ENCODE measurements at regions not wholly inside any gene's neighbourhood (a gene's known extent, or its start where the extent isn't known, plus 50 kb on each side); places are given as distances from the start of the nearest gene placed in this dataset.

- no peaks in the 10 kb centered on the region for H3K79me2 ChIP-seq (ENCODE audit: insufficient read depth, low read length)
- peaks cover 14% of the 10 kb centered on the region for H3K4me1 ChIP-seq (ENCODE audit: insufficient read depth, low read length)
- no peak overlapping the region for H3K4me3 ChIP-seq (ENCODE audit: low read depth in 1 of 2, low read length in 2 of 2)
- H3K27ac ChIP-seq (ENCODE audit: low read length) = no peak overlapping the region
- no peaks in the 10 kb centered on the region for H3K36me3 ChIP-seq (ENCODE audit: insufficient read depth, low read length)
- no peak for ATAC-seq (ENCODE audit: insufficient read depth, low read depth)
- H2AFZ ChIP-seq (ENCODE audit: low read depth, low read length) = no peak overlapping the region
- H3K9me3 ChIP-seq (ENCODE audit: insufficient read depth, low read length, severe bottlenecking) = no peaks in the 10 kb centered on the region
- H3K27me3 ChIP-seq (ENCODE audit: insufficient read depth, low read length, poor library complexity) = no peaks in the 10 kb centered on the region
- H3K9ac ChIP-seq (ENCODE audit: low read depth, low read length) = no peak overlapping the region
- no peak for TF ChIP-seq EZH2 (IDR thresholded peaks at IDR 0.05; ENCODE audit: borderline replicate concordance, low read depth, low read length, severe bottlenecking)
- TF ChIP-seq, protein P1, sequence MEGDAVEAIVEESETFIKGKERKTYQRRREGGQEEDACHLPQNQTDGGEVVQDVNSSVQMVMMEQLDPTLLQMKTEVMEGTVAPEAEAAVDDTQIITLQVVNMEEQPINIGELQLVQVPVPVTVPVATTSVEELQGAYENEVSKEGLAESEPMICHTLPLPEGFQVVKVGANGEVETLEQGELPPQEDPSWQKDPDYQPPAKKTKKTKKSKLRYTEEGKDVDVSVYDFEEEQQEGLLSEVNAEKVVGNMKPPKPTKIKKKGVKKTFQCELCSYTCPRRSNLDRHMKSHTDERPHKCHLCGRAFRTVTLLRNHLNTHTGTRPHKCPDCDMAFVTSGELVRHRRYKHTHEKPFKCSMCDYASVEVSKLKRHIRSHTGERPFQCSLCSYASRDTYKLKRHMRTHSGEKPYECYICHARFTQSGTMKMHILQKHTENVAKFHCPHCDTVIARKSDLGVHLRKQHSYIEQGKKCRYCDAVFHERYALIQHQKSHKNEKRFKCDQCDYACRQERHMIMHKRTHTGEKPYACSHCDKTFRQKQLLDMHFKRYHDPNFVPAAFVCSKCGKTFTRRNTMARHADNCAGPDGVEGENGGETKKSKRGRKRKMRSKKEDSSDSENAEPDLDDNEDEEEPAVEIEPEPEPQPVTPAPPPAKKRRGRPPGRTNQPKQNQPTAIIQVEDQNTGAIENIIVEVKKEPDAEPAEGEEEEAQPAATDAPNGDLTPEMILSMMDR (IDR thresholded peaks at IDR 0.05; ENCODE audit: borderline replicate concordance, extremely low read depth, low read length, poor library complexity, severe bottlenecking) = no peak
- no peak for DNase-seq
- H4K20me1 ChIP-seq (ENCODE audit: insufficient read depth, low read length) = no peaks in the 10 kb centered on the region
- H3K4me2 ChIP-seq (ENCODE audit: insufficient read depth, low read length) = no peak overlapping the region
Observed at GRCh38 chr2:109065391-109065734, 63.6 kb upstream of the SH3RF3 start.

- Histone ChIP-seq H3K9ac (ENCODE audit: low read depth, low read length) (no peak overlapping the region), H3K4me1 (ENCODE audit: insufficient read depth, low read length) (peaks cover 14% of the 10 kb centered on the region), H3K9me3 (ENCODE audit: insufficient read depth, low read length, severe bottlenecking) (no peaks in the 10 kb centered on the region), H3K27me3 (ENCODE audit: insufficient read depth, low read length, poor library complexity) (no peaks in the 10 kb centered on the region), H3K4me3 (ENCODE audit: low read depth in 1 of 2, low read length in 2 of 2) (no peak overlapping the region), H4K20me1 (ENCODE audit: insufficient read depth, low read length) (no peaks in the 10 kb centered on the region), H3K4me2 (ENCODE audit: insufficient read depth, low read length) (no peak overlapping the region), H3K79me2 (ENCODE audit: insufficient read depth, low read length) (no peaks in the 10 kb centered on the region), H3K27ac (ENCODE audit: low read length) (no peak overlapping the region), H3K36me3 (ENCODE audit: insufficient read depth, low read length) (no peaks in the 10 kb centered on the region), H2AFZ (ENCODE audit: low read depth, low read length) (no peak overlapping the region)
- no peak for ATAC-seq (ENCODE audit: insufficient read depth, low read depth)
- no peak for DNase-seq
- TF ChIP-seq EZH2 (IDR thresholded peaks at IDR 0.05; ENCODE audit: borderline replicate concordance, low read depth, low read length, severe bottlenecking) = no peak
- TF ChIP-seq, protein P1 (IDR thresholded peaks at IDR 0.05; ENCODE audit: borderline replicate concordance, extremely low read depth, low read length, poor library complexity, severe bottlenecking) = no peak
Observed at GRCh38 chr2:109064660-109065390, 64.2 kb upstream of the SH3RF3 start.

DNA sequence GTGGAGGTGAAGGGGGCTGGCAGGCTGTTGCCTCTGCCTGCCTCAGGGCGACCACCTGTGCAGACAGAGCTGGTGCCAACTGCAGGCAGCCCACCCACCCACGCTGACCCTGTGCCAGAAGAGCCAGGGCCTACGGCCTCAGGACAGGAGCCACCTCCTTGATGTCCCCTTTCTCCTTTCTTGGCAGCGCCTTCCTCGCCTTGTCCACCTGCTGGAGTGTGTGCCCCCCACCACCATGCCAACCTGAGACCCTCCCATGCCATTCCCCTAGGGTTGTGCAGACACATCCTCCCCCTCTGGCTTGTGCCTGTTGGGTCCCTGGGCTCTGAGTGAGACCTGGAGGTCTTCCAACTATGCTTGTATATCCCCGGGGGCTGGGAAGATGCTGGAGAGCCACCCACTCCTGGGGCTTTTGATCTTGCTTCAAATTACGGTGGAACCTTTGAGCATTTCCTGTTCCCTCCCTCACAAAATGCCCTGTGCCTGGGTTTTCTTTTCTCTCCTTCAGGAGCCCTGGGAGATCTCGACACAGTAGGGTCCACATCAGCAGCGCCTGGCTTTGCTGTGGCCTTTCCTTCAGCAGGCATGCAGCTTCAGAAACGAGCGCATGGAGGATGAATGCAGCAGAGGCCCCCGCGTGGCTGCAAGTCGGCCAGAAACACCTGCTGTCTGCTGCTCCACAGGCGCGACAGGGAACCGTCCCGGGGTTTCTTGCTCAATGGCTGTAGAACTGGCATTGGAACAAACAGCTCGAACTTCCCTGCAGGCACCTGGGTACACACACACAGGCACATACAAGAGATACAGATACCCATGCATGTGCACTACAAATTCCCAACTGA, 65.9 kb upstream of the SH3RF3 start:
- DNase-seq (peak; percentile 54), ATAC-seq (ENCODE audit: insufficient read depth, low read depth) (peak; percentile 77)
- Histone ChIP-seq H4K20me1 (ENCODE audit: insufficient read depth, low read length) (no peaks in the 10 kb centered on the region), H3K9me3 (ENCODE audit: insufficient read depth, low read length, severe bottlenecking) (no peaks in the 10 kb centered on the region), H3K79me2 (ENCODE audit: insufficient read depth, low read length) (no peaks in the 10 kb centered on the region), H3K4me2 (ENCODE audit: insufficient read depth, low read length) (peak overlapping the region; percentile 53), H3K4me1 (ENCODE audit: insufficient read depth, low read length) (peaks cover 14% of the 10 kb centered on the region), H3K4me3 (ENCODE audit: low read depth in 1 of 2, low read length in 2 of 2) (peak overlapping the region in 1 of 2 experiments; percentile 25; a peak in 2 of 4 replicates), H3K36me3 (ENCODE audit: insufficient read depth, low read length) (no peaks in the 10 kb centered on the region), H3K27me3 (ENCODE audit: insufficient read depth, low read length, poor library complexity) (no peaks in the 10 kb centered on the region), H3K9ac (ENCODE audit: low read depth, low read length) (0 out of 2 replicates have a peak overlapping the region, but pooled peaks have one; percentile 21), H3K27ac (ENCODE audit: low read length) (peak overlapping the region; percentile 36; the same call in 1 of the 2 replicates), H2AFZ (ENCODE audit: low read depth, low read length) (peak overlapping the region; percentile 50)
- TF ChIP-seq, protein P1 (IDR thresholded peaks at IDR 0.05; ENCODE audit: borderline replicate concordance, extremely low read depth, low read length, poor library complexity, severe bottlenecking) = peak; percentile 30
- no peak for TF ChIP-seq EZH2 (IDR thresholded peaks at IDR 0.05; ENCODE audit: borderline replicate concordance, low read depth, low read length, severe bottlenecking)

All from DND-41 (cell line).